Liver (tissue), 3 donors: ENCODE measurements at regions not wholly inside any gene's neighbourhood (a gene's known extent, or its start where the extent isn't known, plus 50 kb on each side); places are given as distances from the start of the nearest gene placed in this dataset.

Experiments used
- CTCF ChIP-seq: fragments of 150-350 bp; IDR thresholded peaks from 2 replicates; pipeline ENCODE4 v1.5.1; 2017; ENCODE audit warnings: improper control_type of control experiment, low read depth, low read length; ENCODE audit not compliant: missing input control
- EGR1 ChIP-seq, 2 donors: IDR thresholded peaks; 2 replicates each; pipeline ENCODE4 v1.6.1; 2016 to 2018; ENCODE audit warnings: antibody characterized with exemption in 2 of 2, low read depth in 2 of 2
- FOXA1 ChIP-seq: IDR thresholded peaks from 2 replicates; pipeline ENCODE4 v1.6.1; 2016; ENCODE audit warnings: antibody characterized with exemption
- HNF4A ChIP-seq, 2 donors: conservative IDR thresholded peaks; 2 replicates each; pipeline ENCODE4 v1.6.1; 2016; ENCODE audit warnings: antibody characterized with exemption in 2 of 2, mild to moderate bottlenecking in 2 of 2
- JUND ChIP-seq, 2 donors: IDR thresholded peaks; 2 replicates each; pipeline ENCODE4 v1.6.1; 2016; ENCODE audit warnings: antibody characterized with exemption in 2 of 2
- MAX ChIP-seq: IDR thresholded peaks from 2 replicates; pipeline ENCODE4 v1.6.1; 2016; ENCODE audit warnings: antibody characterized with exemption
- RAD21 ChIP-seq, 2 donors: IDR thresholded peaks; 2 replicates each; pipeline ENCODE4 v1.6.1; 2016; ENCODE audit warnings: antibody characterized with exemption in 2 of 2, mild to moderate bottlenecking in 2 of 2
- REST ChIP-seq: IDR thresholded peaks from 2 replicates; pipeline ENCODE4 v1.6.1; 2016; ENCODE audit warnings: antibody characterized with exemption, mild to moderate bottlenecking
- TAF1 ChIP-seq: conservative IDR thresholded peaks from 2 replicates; pipeline ENCODE4 v1.6.1; 2016; ENCODE audit warnings: antibody characterized with exemption, mild to moderate bottlenecking
- YY1 ChIP-seq: IDR thresholded peaks from 2 replicates; pipeline ENCODE4 v1.6.1; 2016; ENCODE audit warnings: antibody characterized with exemption, mild to moderate bottlenecking
- ZBTB33 ChIP-seq: IDR thresholded peaks from 2 replicates; pipeline ENCODE4 v1.6.1; 2016; ENCODE audit warnings: antibody characterized with exemption
- donor health status: healthy.
- donor health status: healthy.

- TF ChIP-seq CTCF (no peak), JUND (IDR thresholded peaks at IDR 0.05) (no peak), RAD21 (IDR thresholded peaks at IDR 0.05) (no peak), ZBTB33 (no peak), YY1 (no peak), TAF1 (no peak), REST (no peak), FOXA1 (no peak), MAX (no peak), EGR1 (IDR thresholded peaks at IDR 0.05; ENCODE audit: low read depth in 2 of 2) (no peak), HNF4A (conservative IDR thresholded peaks at IDR 0.05) (no peak)
Measured at GRCh38 chr6:140752234-140752633, 1377.8 kb upstream of the CITED2 start.
